A673 (cell line): ENCODE measurements at regions not wholly inside any gene's neighbourhood (a gene's known extent, or its start where the extent isn't known, plus 50 kb on each side); places are given as distances from the start of the nearest gene placed in this dataset.
A peak's percentile ranks its signal among the peaks of the same experiment; 100 is the strongest.

Experiments
- BruUV-seq: library from RNA; stranded (reverse); fragments of 400-500 nt; replicated peaks from 2 replicates; lab custom pipeline; 2021; lab: Mats Ljungman, UMichigan
- CTCF ChIA-PET: fragments of 300-600 bp; sonication (Branson Sonifier 250); formaldehyde crosslinking; loops from one replicate; lab custom pipeline; 2022; ENCODE audit warnings: antibody characterized with exemption; lab: Charles Lee
- POLR2A ChIA-PET: fragments of 300-600 bp; sonication (Branson Sonifier 250); formaldehyde crosslinking; loops from one replicate; lab custom pipeline; 2022; ENCODE audit warnings: antibody characterized with exemption; ENCODE audit not compliant: low non-redundant PET; lab: Charles Lee
- DNase-seq: peaks from one replicate; pipeline ENCODE4 v3.0.0-alpha.2; 2015; ENCODE audit warnings: low spot score
- H3K27ac ChIP-seq: fragments of 200-600 bp; sonication (generic); 2 replicates; pipeline ENCODE4 v1.5.1; 2016; ENCODE audit warnings: mixed run types, low read depth, mild to moderate bottlenecking, mixed read lengths, antibody characterized with exemption, low read length; ENCODE audit not compliant: poor library complexity, severe bottlenecking
- H3K27me3 ChIP-seq: fragments of 200-600 bp; sonication (generic); replicated peaks from 2 replicates; pipeline ENCODE4 v1.6.1; 2017; ENCODE audit warnings: mixed run types, low read depth, mild to moderate bottlenecking, mixed read lengths, antibody characterized with exemption, low read length; ENCODE audit not compliant: insufficient read depth, poor library complexity
- H3K36me3 ChIP-seq: fragments of 200-600 bp; sonication (generic); 2 replicates; pipeline ENCODE4 v1.6.1; 2016; ENCODE audit warnings: mixed run types, mild to moderate bottlenecking, mixed read lengths, antibody characterized with exemption, low read length; ENCODE audit not compliant: insufficient read depth, poor library complexity, severe bottlenecking
- H3K4me1 ChIP-seq: fragments of 200-600 bp; sonication (generic); 2 replicates; pipeline ENCODE4 v1.6.1; 2017; ENCODE audit warnings: mixed run types, mild to moderate bottlenecking, mixed read lengths, antibody characterized with exemption, low read length; ENCODE audit not compliant: insufficient read depth, poor library complexity, severe bottlenecking
- H3K4me3 ChIP-seq: fragments of 200-600 bp; sonication (generic); 2 replicates; pipeline ENCODE4 v1.5.1; 2016; ENCODE audit warnings: low read depth, mixed run types, mild to moderate bottlenecking, mixed read lengths, low read length; ENCODE audit not compliant: poor library complexity, severe bottlenecking
- H3K9me3 ChIP-seq: fragments of 200-600 bp; sonication (generic); 2 replicates; pipeline ENCODE4 v1.6.1; 2016; ENCODE audit warnings: mixed run types, low read depth, mild to moderate bottlenecking, mixed read lengths, antibody characterized with exemption, low read length; ENCODE audit not compliant: poor library complexity, severe bottlenecking
- CTCF ChIP-seq: fragments of 300-800, 200-600 bp; sonication (generic); conservative IDR thresholded peaks from 2 replicates; pipeline ENCODE4 v1.5.1; 2017; ENCODE audit warnings: low read depth, mild to moderate bottlenecking, antibody characterized with exemption, low read length, moderate library complexity, mixed read lengths
- EZH2 ChIP-seq: fragments of 200-600 bp; sonication (generic); IDR thresholded peaks from 2 replicates; pipeline ENCODE4 v1.6.1; 2017; ENCODE audit warnings: borderline replicate concordance, low read depth, mild to moderate bottlenecking, mixed read lengths, antibody characterized with exemption, low read length; ENCODE audit not compliant: poor library complexity, severe bottlenecking
- intact Hi-C: fragments of 100-400 bp; cut with micrococcal nuclease; formaldehyde crosslinking; loops from one replicate; pipeline ENCODE4 v1.10.0; 2022; ENCODE audit not compliant: unreplicated experiment

GRCh38 chr5:167634432-167634831 lies 657.0 kb upstream of the WWC1 start:
- CTCF ChIA-PET, result interaction anchor here (0.7 kb wide), 1 partner anchor 19 kb away, joined by 6 read pairs; no protein-coding TSS in a partner anchor
- DNase-seq, result no peak
- no peak overlapping the region for H3K4me3 ChIP-seq
- TF ChIP-seq EZH2 (no peak), CTCF (no peak)
- no peaks in the 10 kb centered on the region for H3K27me3 ChIP-seq
- POLR2A ChIA-PET, result no interaction called here
- peaks cover 37% of the 10 kb centered on the region for H3K4me1 ChIP-seq
- no peaks in the 10 kb centered on the region for H3K36me3 ChIP-seq
- no peak overlapping the region for H3K27ac ChIP-seq
- H3K9me3 ChIP-seq, result no peaks in the 10 kb centered on the region
- no TSS peak for BruUV-seq
- intact Hi-C loops, result no loop called here

GRCh38 chr5:167638816-167639215 lies 652.6 kb upstream of the WWC1 start:
- no peaks in the 10 kb centered on the region for H3K9me3 ChIP-seq
- BruUV-seq, result no TSS peak
- TF ChIP-seq CTCF (no peak), EZH2 (no peak)
- peaks cover 61% of the 10 kb centered on the region for H3K4me1 ChIP-seq
- H3K27ac ChIP-seq, result peak overlapping the region; percentile 40
- no peaks in the 10 kb centered on the region for H3K27me3 ChIP-seq
- intact Hi-C loops, result no loop called here
- ChIA-PET CTCF (interaction anchor here (0.9 kb wide), 1 partner anchor 10 kb away, joined by 3 read pairs; no protein-coding TSS in a partner anchor), POLR2A (no interaction called here)
- DNase-seq, result no peak
- no peaks in the 10 kb centered on the region for H3K36me3 ChIP-seq
- no peak overlapping the region for H3K4me3 ChIP-seq

GRCh38 chr5:167639273-167639672 lies 652.2 kb upstream of the WWC1 start:
- TF ChIP-seq EZH2, result no peak
- TF ChIP-seq CTCF, result no peak
- ChIA-PET POLR2A (no interaction called here), CTCF (interaction anchor here (0.9 kb wide), 1 partner anchor 11 kb away, joined by 3 read pairs; no protein-coding TSS in a partner anchor)
- Histone ChIP-seq H3K9me3 (no peaks in the 10 kb centered on the region), H3K4me3 (no peak overlapping the region), H3K4me1 (peaks cover 61% of the 10 kb centered on the region), H3K27me3 (no peaks in the 10 kb centered on the region), H3K27ac (peak overlapping the region; percentile 26), H3K36me3 (no peaks in the 10 kb centered on the region)
- peak; percentile 25 for DNase-seq
- no TSS peak for BruUV-seq
- intact Hi-C loops, result no loop called here
